ENCODE measurements at regions not wholly inside any gene's neighbourhood (a gene's known extent, or its start where the extent isn't known, plus 50 kb on each side); places are given as distances from the start of the nearest gene placed in this dataset.

- TF ChIP-seq, protein P1, sequence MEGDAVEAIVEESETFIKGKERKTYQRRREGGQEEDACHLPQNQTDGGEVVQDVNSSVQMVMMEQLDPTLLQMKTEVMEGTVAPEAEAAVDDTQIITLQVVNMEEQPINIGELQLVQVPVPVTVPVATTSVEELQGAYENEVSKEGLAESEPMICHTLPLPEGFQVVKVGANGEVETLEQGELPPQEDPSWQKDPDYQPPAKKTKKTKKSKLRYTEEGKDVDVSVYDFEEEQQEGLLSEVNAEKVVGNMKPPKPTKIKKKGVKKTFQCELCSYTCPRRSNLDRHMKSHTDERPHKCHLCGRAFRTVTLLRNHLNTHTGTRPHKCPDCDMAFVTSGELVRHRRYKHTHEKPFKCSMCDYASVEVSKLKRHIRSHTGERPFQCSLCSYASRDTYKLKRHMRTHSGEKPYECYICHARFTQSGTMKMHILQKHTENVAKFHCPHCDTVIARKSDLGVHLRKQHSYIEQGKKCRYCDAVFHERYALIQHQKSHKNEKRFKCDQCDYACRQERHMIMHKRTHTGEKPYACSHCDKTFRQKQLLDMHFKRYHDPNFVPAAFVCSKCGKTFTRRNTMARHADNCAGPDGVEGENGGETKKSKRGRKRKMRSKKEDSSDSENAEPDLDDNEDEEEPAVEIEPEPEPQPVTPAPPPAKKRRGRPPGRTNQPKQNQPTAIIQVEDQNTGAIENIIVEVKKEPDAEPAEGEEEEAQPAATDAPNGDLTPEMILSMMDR (conservative IDR thresholded peaks at IDR 0.05) = no peak
- no peak for TF ChIP-seq ZFX (IDR thresholded peaks at IDR 0.05)
Observed at GRCh38 chr5:71786337-71787055, 67.4 kb downstream of the CARTPT start.

All from C4-2B (cell line).